MM.1S (cell line): ENCODE measurements at regions not wholly inside any gene's neighbourhood (a gene's known extent, or its start where the extent isn't known, plus 50 kb on each side); places are given as distances from the start of the nearest gene placed in this dataset.

Source experiments
- DNase-seq: peaks from one replicate; pipeline ENCODE4 v3.0.0-alpha.2; 2015
- H2AFZ ChIP-seq: fragments of 300-600 bp; sonication (generic); 2 replicates; pipeline ENCODE4 v1.6.0; 2016; ENCODE audit warnings: antibody characterized with exemption, low read length
- H3F3A ChIP-seq: fragments of 300-600 bp; sonication (generic); 2 replicates; pipeline ENCODE4 v1.6.1; 2016; ENCODE audit warnings: mild to moderate bottlenecking, antibody characterized with exemption, low read length, moderate library complexity, mixed read lengths; ENCODE audit not compliant: insufficient read depth
- H3K27ac ChIP-seq: fragments of 300-600 bp; sonication (generic); 2 replicates; pipeline ENCODE4 v1.5.1; 2016; ENCODE audit warnings: mild to moderate bottlenecking, low read length
- H3K27me3 ChIP-seq: fragments of 300-600 bp; sonication (generic); replicated peaks from 2 replicates; pipeline ENCODE4 v1.6.0; 2016; ENCODE audit warnings: low read length; ENCODE audit not compliant: insufficient read depth
- H3K36me3 ChIP-seq: fragments of 300-600 bp; sonication (generic); replicated peaks from 2 replicates; pipeline ENCODE4 v1.6.1; 2016; ENCODE audit warnings: mild to moderate bottlenecking, low read length, mixed read lengths; ENCODE audit not compliant: insufficient read depth
- H3K4me1 ChIP-seq: fragments of 300-600 bp; sonication (generic); 2 replicates; pipeline ENCODE4 v1.6.1; 2016; ENCODE audit warnings: low read length, mixed read lengths
- H3K4me2 ChIP-seq: fragments of 300-600 bp; sonication (generic); 2 replicates; pipeline ENCODE4 v1.6.0; 2016; ENCODE audit warnings: low read depth, low read length
- H3K4me3 ChIP-seq: fragments of 300-600 bp; sonication (generic); 2 replicates; pipeline ENCODE4 v1.5.1; 2016; ENCODE audit warnings: low read length, mixed read lengths
- H3K79me2 ChIP-seq: fragments of 300-600 bp; sonication (generic); 2 replicates; pipeline ENCODE4 v1.6.1; 2016; ENCODE audit warnings: mixed run types, low read length, mixed read lengths
- H3K9ac ChIP-seq: fragments of 300-600 bp; sonication (generic); 2 replicates; pipeline ENCODE4 v1.6.1; 2016; ENCODE audit warnings: low read length, mixed read lengths
- H3K9me2 ChIP-seq: fragments of 300-600 bp; sonication (generic); replicated peaks from 2 replicates; pipeline ENCODE4 v1.6.1; 2016; ENCODE audit warnings: mild to moderate bottlenecking, low read length, mixed read lengths; ENCODE audit not compliant: insufficient read depth
- H3K9me3 ChIP-seq: fragments of 300-600 bp; sonication (generic); replicated peaks from 2 replicates; pipeline ENCODE4 v1.6.1; 2016; ENCODE audit warnings: mild to moderate bottlenecking, low read length, mixed read lengths; ENCODE audit not compliant: insufficient read depth
- H4K20me1 ChIP-seq: fragments of 300-600 bp; sonication (generic); 2 replicates; pipeline ENCODE4 v1.6.1; 2016; ENCODE audit warnings: mild to moderate bottlenecking, low read length, moderate library complexity, mixed read lengths; ENCODE audit not compliant: insufficient read depth
- EZH2 ChIP-seq: fragments of 300-600 bp; sonication (generic); optimal IDR thresholded peaks from 2 replicates; pipeline ENCODE3; 2017; ENCODE audit warnings: low read depth, mild to moderate bottlenecking, antibody characterized with exemption, low read length, mixed read lengths
- EZH2phosphoT487 ChIP-seq: fragments of 300-600 bp; sonication (generic); IDR thresholded peaks from 2 replicates; pipeline ENCODE4 v1.6.1; 2018; ENCODE audit warnings: antibody characterized with exemption, low read length
- TF ChIP-seq, protein P1 (sequence below): fragments of 300-600 bp; sonication (generic); IDR thresholded peaks from 2 replicates; pipeline ENCODE4 v1.5.1; 2016; ENCODE audit warnings: antibody characterized with exemption, low read length, mixed read lengths

DNA sequence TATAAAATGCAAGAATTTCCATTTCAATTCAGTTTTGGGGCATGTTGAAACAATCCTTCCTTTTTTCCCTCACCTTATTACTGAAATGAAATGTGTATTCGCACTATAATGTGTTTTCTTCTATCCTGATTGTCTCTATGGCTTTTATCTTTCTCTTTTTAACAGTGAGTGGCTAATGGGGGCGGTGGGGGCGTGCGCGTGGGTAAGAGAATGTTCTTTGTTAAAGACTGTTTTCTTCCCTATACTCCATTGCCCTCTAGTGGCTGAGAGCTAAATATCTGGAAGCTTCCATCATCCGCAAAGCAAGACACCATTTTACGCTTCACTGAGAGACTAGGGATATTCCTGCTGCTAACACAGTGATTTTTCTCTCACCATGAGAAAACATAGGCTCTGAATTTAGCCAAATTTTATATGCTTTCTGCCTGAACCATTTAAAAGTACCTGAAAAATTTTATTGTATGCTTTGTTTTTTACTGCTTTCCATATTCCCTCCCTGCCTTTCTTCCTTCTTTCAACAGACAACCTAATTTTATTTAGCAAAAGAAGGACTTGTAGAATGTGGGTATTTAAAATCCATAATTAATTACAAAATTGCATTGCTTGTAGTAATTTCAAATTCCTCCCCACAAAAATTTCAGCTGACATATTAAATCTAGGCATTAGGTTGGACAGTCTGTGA lies 194.0 kb downstream of the GASK1B start:
- Histone ChIP-seq H3F3A (no peaks in the 10 kb centered on the region), H3K27me3 (no peaks in the 10 kb centered on the region), H3K36me3 (no peaks in the 10 kb centered on the region), H3K27ac (no peak overlapping the region), H3K4me1 (no peaks in the 10 kb centered on the region), H3K79me2 (no peaks in the 10 kb centered on the region), H4K20me1 (no peaks in the 10 kb centered on the region), H3K9me3 (no peaks in the 10 kb centered on the region), H3K9ac (no peak overlapping the region), H2AFZ (peak overlapping the region; percentile 46; the same call in 1 of the 2 replicates), H3K9me2 (no peaks in the 10 kb centered on the region), H3K4me3 (no peak overlapping the region), H3K4me2 (peak overlapping the region; percentile 54)
- peak; percentile 70 for DNase-seq
- TF ChIP-seq EZH2phosphoT487, result no peak
- no peak for TF ChIP-seq EZH2
- TF ChIP-seq, protein P1, sequence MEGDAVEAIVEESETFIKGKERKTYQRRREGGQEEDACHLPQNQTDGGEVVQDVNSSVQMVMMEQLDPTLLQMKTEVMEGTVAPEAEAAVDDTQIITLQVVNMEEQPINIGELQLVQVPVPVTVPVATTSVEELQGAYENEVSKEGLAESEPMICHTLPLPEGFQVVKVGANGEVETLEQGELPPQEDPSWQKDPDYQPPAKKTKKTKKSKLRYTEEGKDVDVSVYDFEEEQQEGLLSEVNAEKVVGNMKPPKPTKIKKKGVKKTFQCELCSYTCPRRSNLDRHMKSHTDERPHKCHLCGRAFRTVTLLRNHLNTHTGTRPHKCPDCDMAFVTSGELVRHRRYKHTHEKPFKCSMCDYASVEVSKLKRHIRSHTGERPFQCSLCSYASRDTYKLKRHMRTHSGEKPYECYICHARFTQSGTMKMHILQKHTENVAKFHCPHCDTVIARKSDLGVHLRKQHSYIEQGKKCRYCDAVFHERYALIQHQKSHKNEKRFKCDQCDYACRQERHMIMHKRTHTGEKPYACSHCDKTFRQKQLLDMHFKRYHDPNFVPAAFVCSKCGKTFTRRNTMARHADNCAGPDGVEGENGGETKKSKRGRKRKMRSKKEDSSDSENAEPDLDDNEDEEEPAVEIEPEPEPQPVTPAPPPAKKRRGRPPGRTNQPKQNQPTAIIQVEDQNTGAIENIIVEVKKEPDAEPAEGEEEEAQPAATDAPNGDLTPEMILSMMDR, result peak; percentile 84

DNA sequence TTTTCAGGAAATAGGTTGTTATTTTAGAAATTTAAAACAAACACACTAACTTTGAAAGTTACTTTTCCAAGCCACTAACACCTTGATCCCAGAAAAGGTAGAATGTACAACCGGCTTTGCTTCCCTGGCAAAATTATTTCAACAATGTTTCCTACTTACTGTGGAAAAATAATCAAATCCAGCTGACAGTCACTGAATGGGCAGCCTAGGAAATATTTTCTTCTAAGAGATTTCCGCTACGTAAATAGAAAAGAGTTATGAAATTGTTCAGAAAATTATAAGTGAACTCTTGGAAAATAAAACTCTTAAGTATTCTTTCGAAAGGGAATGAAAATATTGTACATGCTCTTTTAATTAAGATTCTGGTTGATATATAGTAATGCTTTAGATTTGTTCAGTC lies 195.7 kb downstream of the GASK1B start:
- Histone ChIP-seq H3K27me3 (no peaks in the 10 kb centered on the region), H2AFZ (no peak overlapping the region), H3F3A (no peaks in the 10 kb centered on the region), H3K4me1 (no peaks in the 10 kb centered on the region), H3K36me3 (no peaks in the 10 kb centered on the region), H3K27ac (no peak overlapping the region), H3K4me2 (no peak overlapping the region), H3K9me2 (no peaks in the 10 kb centered on the region), H3K4me3 (no peak overlapping the region), H3K79me2 (no peaks in the 10 kb centered on the region), H4K20me1 (no peaks in the 10 kb centered on the region), H3K9me3 (no peaks in the 10 kb centered on the region), H3K9ac (no peak overlapping the region)
- DNase-seq, result no peak
- TF ChIP-seq EZH2phosphoT487, result no peak
- TF ChIP-seq, protein P1, result no peak
- no peak for TF ChIP-seq EZH2

DNA sequence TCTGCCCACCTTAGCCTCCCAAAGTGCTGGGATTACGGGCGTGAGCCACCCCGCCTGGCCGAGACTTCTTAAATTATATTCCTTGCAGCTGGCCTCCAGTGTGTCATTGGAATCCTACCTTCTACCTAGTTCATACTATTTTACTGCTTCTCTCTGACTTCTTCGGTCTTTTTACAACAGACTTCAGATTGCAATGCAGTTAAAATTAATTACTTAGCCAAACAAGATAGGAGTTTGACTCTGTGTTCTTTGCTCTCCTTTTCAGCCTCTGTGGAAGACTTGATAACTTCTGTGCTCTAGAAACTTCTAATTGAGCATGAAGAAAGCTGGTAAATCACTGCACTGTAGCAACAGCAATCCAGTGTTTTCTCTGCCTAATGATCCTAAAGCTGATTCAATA lies 199.5 kb downstream of the GASK1B start:
- Histone ChIP-seq H3K4me2 (no peak overlapping the region), H3F3A (no peaks in the 10 kb centered on the region), H3K9ac (no peak overlapping the region), H3K27ac (no peak overlapping the region), H4K20me1 (no peaks in the 10 kb centered on the region), H3K4me1 (no peaks in the 10 kb centered on the region), H3K27me3 (no peaks in the 10 kb centered on the region), H3K79me2 (no peaks in the 10 kb centered on the region), H3K9me2 (no peaks in the 10 kb centered on the region), H3K4me3 (no peak overlapping the region), H3K36me3 (no peaks in the 10 kb centered on the region), H2AFZ (no peak overlapping the region), H3K9me3 (no peaks in the 10 kb centered on the region)
- no peak for DNase-seq
- TF ChIP-seq EZH2phosphoT487 (no peak), EZH2 (no peak)
- TF ChIP-seq, protein P1, result no peak
